ENCODE measurements at regions not wholly inside any gene's neighbourhood (a gene's known extent, or its start where the extent isn't known, plus 50 kb on each side); places are given as distances from the start of the nearest gene placed in this dataset.

- TF ChIP-seq ZNF140 (tag by site-specific recombination; IDR thresholded peaks at IDR 0.05) = no peak
- no peak for TF ChIP-seq ATF2 (tag by site-specific recombination; IDR thresholded peaks at IDR 0.05; ENCODE audit: low read depth)
- no peak for TF ChIP-seq CTCF (tag by site-specific recombination; IDR thresholded peaks at IDR 0.05)
- no peak for TF ChIP-seq ZNF654 (tag by site-specific recombination; IDR thresholded peaks at IDR 0.05; ENCODE audit: low read depth)
- no peak for TF ChIP-seq ZNF366 (tag by site-specific recombination; conservative IDR thresholded peaks at IDR 0.05)
- TF ChIP-seq REST (tag by site-specific recombination; IDR thresholded peaks at IDR 0.05) = no peak
- no peak for TF ChIP-seq SALL2 (tag by site-specific recombination; IDR thresholded peaks at IDR 0.05; ENCODE audit: borderline replicate concordance)
- TF ChIP-seq YY1 (tag by site-specific recombination; IDR thresholded peaks at IDR 0.05) = no peak
- TF ChIP-seq PRDM1 (tag by site-specific recombination; IDR thresholded peaks at IDR 0.05) = no peak
- no peak for TF ChIP-seq OVOL3 (tag by site-specific recombination; IDR thresholded peaks at IDR 0.05)
Observed at GRCh38 chr3:163878396-163878795, 1199.9 kb downstream of the SI start.

Data from HEK293 (cell line).